ENCODE measurements at regions not wholly inside any gene's neighbourhood (a gene's known extent, or its start where the extent isn't known, plus 50 kb on each side); places are given as distances from the start of the nearest gene placed in this dataset.

DNA sequence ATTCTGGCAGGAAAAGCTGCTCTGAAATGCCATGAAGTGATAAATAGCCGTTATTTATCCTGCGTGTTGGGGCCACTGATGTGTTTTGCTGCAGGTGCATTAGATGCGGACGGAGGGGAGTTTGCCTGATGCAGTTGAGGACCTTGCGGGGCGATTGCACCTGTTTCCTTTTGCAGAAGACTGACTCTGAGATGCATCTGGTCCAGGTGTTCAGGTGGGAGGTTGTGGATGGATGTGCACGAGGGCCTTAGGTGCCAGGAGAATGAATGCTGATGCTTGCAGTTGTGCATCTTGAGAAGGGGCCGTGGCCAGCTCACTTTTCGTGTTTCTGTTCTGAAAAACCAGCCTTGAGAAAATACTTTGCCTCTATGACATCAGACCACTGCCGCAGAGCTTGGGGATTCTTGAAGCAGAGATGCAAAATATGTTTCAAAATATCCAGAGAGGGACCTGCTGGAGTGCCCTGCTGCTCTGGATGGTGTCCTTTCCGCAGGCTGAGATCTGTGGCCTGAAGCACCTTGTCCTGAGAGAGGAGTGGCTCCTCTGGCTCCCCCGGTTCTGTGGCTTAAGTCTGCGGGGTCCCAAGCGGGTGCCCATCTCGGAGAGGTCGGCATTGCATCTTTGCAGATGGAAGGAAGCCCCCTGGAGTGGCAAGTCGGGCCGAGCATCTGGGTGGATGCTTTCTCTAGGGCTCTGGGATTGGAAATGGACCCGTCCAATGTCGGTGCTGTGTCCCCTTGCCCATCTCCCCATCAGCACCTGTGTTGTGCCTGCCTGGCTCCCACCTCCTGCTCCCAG is 1031.1 kb downstream of the TBC1D22A start:
- DNase-seq (ENCODE audit: low spot score): no peak

DNA sequence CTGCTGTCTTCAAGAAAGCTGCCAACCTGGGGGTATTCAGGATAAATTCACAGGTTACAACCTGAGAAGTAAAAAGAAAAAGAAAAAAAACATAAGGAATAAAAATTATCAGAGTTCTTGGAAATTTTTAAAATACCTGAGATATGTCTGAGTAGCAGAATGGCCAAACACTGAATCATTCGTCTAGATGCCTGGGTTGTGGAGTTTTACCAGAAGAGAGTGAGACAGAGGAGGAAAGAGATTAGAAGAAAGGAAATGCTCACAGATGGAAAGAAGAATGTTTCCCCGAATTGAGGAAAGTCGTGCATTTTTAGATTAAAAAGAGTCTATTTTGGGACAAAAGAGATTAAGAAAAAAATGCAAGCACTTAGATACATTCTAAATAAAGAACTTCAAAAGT is 1026.7 kb downstream of the TBC1D22A start:
- DNase-seq (ENCODE audit: low spot score): no peak

DNA sequence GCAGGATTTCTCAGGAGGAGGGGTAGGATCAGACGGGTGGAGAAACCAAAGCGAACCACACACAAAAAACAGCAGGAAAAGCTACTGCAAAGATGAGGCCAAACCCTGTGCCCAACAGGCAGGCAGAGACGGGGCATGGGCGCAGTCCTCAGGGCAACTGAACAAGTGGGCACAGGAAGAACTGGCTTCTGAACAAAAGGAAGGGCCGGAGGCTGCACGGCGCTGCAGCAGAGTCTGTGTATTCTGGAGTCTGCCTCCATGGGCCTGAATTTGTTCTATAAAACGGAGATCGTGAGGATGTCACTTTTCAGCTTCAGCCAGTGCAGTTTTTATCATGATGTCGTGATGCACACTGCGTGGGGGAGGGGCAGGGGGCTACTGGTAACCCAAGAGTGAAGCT is 1026.0 kb downstream of the TBC1D22A start:
- no peak for DNase-seq (ENCODE audit: low spot score)

GRCh38 chr22:47787501-47788227 is 1025.2 kb downstream of the TBC1D22A start:
- DNase-seq (ENCODE audit: low spot score): no peak

GRCh38 chr22:47786650-47787290 is 1024.3 kb downstream of the TBC1D22A start:
- DNase-seq (ENCODE audit: low spot score): no peak

DNA sequence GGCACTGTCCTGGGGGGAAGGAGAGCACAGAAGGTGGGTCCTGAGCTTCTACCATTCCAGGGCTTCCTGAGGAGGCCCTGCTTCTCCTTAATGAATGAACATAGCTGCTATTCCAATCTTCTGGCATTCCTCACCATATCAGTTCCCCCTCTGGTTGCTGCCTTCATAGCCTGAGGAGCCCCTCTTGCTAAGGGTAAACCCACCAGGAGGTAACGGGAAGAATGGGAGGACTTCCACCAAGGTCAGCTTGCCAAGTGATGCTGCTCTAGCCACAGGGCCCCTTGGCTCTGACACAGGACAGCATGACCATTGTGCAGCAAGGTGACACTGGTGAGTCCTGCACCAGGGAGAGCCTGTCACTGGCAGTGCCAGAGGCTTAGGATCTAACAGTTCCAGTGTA is 1022.5 kb downstream of the TBC1D22A start:
- no peak for DNase-seq (ENCODE audit: low spot score)

- DNase-seq (ENCODE audit: low spot score): no peak
Observed at GRCh38 chr22:47784367-47784983, 1022.0 kb downstream of the TBC1D22A start.

DNA sequence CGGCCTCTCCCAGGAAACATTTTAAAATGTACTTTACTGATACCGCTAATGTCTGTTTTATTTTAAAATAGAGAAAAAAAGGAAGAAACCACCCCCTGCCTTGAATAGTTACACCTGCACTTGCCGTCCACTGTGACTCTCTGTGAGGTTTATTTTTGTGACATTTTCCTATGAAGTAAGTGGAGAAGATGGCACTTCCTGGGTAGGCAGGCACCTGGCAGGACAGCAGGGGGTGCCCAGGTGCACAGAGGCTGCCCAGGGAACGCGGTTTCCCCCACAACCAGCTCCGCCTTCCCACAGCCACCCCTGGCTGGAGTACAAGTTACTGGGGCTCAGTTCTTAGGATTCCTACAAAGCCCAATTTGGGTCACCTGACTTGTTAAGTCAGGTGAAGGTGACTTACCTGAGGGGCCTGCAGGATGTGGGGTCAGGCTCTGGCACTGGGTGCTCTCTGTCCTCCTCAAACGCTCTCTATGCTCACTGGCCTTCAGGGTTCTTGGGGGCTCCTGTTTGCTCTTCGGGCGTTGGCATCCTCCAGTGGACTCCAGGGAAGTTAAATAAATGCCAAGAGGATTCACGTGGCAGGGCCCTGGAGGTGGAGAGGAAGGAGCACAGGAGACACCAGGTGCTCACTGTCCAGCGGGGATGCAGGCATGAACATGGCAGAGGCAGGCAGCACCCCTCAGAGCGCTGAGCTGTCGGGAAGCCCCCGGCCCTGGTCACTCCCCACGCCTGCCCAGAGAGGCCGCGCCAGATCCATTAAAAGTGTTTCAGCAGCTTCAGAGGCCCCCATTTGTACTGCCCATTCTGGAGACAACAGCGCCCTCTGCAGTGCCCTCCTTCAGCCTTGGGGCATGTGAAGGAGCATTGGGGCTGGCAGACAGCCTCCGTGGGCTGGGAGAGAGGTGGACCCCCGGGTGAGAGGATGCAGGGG is 1021.2 kb downstream of the TBC1D22A start:
- DNase-seq (ENCODE audit: low spot score): no peak

DNA sequence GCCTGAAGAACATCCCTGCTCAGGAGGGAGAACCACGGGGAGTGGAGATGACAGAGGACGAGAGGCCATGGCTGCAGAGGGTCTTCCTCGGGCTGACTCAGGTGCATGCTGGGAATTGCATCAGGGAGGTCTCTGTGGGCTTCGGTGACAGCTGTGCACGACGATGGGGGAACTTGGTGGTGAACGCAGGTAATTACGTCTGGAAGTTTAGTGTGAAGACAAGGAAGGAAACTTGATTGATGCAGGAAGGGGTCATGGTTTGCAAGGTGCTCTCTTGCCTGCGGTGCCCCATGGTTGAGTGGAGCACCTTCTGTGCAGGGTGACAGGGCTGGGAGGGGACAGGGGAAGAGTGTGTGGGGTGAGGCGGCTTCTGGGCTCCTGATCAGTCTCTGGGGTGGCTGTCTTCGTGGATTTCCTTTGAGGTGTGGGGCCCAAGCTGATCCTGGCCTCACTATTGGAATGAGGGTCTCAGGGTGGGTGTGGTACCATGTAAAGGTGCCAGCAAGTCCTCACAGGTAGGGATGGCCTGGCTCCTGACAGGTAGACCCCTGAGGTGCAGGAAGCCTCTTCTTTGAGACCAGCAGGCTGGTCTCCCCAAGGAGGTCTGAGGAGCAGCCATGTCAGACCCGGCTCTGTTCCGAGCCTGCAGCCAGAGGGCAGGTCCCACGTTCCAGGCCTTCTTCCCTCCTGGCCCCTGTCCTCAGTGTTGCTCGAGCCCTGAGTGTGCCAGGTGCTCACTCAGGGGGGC is 1020.1 kb downstream of the TBC1D22A start:
- DNase-seq (ENCODE audit: low spot score): no peak

DNA sequence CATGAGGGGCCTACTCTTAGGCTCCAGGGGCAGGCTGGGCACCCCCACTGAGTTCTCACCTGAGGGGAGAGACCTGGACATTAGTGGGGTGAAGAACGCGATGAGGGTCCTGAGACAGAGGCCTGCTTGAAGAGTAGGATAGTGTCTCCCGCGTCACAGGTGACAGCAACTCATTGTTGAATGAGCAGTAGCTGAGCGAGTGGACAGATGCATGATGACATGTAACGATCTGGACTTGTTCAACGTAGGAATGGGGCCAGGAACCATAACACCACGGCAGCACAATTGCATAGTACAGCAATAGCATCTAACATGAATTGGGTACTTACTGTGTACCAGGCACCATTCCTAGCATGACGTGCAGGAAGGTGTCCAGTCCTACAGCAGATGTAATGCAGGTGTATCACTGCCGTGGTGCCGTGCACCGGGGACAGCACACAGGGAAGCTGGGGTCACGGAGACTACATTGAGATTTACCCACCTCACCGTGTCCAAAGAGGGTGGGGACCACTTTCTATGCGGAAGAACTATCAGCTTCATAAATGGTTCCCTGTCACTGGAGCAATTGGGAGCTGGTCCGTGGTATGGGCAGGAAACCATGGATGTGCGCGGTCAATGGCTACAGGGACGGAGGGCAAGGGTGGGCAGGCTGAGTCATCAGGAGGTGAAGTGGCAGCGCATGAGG is 1019.1 kb downstream of the TBC1D22A start:
- no peak for DNase-seq (ENCODE audit: low spot score)

- DNase-seq (ENCODE audit: low spot score): no peak
Observed at GRCh38 chr22:47781024-47781423, 1018.6 kb downstream of the TBC1D22A start.

- no peak for DNase-seq (ENCODE audit: low spot score)
Observed at GRCh38 chr22:47780281-47780875, 1017.9 kb downstream of the TBC1D22A start.

DNA sequence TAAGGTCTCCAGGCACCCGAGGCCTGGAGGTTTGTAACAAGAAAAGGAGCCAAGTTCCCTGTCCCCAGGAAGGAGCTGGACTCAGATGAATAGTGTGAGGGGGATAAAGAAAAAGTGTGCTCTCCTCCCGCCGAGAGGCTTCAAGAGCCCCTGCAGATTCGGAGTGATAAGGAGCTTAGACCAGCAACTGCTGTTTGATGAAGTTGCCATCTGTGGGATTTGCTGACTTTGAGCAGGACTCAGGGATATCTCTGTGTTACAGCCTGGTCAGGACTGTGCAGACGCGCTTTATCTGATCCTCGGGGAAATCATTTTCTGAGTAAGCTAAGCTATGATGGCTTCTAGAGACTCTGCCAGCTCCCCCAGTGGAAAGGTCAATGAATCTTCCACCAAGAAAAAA is 1017.0 kb downstream of the TBC1D22A start:
- DNase-seq (ENCODE audit: low spot score): no peak

- DNase-seq (ENCODE audit: low spot score): no peak
Observed at GRCh38 chr22:47778160-47778658, 1015.8 kb downstream of the TBC1D22A start.

GRCh38 chr22:47777426-47777825 is 1015.0 kb downstream of the TBC1D22A start:
- no peak for DNase-seq (ENCODE audit: low spot score)

DNA sequence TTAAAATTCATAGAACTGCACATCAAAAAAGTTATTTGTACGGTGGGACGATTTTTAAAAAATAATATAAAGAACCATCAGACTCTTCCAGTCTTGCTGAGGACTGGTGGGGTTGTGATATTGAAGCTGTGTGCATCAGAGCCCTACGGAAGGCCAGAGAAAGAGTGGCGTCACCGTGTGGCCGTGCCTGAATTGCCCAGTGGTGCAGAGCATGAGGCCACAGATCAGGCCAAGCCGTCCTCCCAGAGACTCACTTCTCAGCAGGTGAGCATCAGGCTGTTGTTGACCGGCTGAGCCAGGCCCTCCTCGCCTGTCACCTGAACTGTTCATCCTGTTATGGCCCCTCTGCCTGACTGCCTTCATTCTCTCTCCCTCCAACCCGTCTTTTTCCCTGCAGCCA is 1013.9 kb downstream of the TBC1D22A start:
- no peak for DNase-seq (ENCODE audit: low spot score)

DNA sequence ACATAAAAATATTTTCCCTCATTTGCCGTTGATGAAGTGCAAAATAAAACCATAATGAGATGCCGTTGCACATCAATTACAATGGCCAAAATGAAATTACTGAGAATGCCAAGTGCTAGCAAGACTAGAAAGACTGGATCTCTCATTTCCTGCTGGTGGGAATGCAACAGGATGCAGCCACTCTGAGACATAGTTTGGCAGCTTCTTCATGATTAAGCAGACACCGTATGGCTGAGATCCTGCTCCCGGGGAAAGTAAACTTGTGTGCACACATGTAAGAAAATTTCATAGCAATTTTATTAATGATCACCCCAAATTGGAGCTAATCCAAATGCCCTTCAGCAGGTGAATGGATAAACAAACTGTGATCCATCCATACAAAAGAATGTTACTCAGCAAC is 1013.2 kb downstream of the TBC1D22A start:
- DNase-seq (ENCODE audit: low spot score): no peak

DNA sequence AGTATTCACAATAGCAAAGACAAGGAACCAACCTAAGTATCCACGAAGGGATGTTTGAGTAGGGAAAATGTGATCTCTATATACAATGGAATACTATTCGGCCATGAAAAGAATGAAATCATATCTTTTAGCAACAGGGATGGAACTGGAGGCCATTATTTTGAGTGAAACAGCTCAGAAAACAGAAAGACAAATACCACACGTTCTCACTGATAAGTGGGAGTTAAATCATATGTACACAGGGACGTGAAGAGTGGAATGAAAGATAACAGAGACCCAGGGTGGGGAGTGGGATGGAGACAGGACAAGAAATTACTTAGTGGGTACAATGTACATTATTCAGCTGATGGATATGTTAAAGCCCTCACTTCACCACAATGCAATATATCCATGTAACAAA is 1012.7 kb downstream of the TBC1D22A start:
- DNase-seq (ENCODE audit: low spot score): no peak

GRCh38 chr22:47773635-47774034 is 1011.2 kb downstream of the TBC1D22A start:
- no peak for DNase-seq (ENCODE audit: low spot score)

DNA sequence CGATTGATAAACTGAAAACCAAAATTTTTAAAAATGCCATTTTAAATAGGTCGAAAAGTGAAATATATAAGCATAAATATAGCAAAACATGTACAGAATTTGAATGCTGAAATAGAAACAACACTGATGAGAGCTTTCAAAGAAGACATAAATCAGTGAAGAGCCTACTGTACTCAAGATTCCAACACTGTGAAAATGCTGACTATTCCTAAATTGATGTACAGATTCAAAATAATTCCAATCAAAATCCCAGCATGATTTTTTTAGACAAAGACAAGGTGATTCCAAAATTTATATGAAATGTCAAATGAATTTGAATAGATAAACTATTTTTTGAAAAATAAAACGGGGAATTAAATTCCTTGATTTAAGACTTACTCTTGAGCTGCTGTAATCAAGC is 1010.4 kb downstream of the TBC1D22A start:
- no peak for DNase-seq (ENCODE audit: low spot score)
